ENCODE measurements at regions not wholly inside any gene's neighbourhood (a gene's known extent, or its start where the extent isn't known, plus 50 kb on each side); places are given as distances from the start of the nearest gene placed in this dataset.

DNA sequence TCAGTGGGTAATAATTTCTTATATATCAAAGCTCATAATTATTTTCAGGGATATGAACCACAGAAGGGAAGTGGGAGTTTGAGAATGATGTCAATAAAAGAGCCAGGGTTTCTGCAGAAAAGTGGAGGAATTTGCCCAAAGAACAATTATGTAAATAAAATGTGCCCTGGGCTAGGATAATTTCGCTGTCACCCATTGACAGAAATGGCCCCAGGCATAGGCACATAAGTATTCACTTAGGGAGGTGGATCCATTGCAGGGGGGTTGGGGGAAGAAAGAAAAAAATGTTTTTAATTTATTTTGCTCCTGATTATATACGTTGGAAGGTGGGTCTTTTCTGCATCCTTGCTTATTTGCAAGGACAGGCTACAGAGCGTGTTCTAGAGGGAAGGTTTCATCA lies 135.1 kb upstream of the IRX2 start:
- no peak overlapping the region for H3K9ac ChIP-seq (ENCODE audit: insufficient read depth, low read length)
- no peaks in the 10 kb centered on the region for H4K20me1 ChIP-seq (ENCODE audit: control insufficient read depth, extremely low read depth, insufficient read depth, low read length)
- H3K79me2 ChIP-seq (ENCODE audit: control insufficient read depth, insufficient read depth, low read length), result no peaks in the 10 kb centered on the region
- no peak overlapping the region for H3K4me3 ChIP-seq (replicated peaks in 1 of 4; ENCODE audit: control extremely low read depth in 1 of 4, insufficient read depth in 1 of 4, low read depth in 3 of 4, low read length in 4 of 4)
- no peak overlapping the region for H3K4me2 ChIP-seq (ENCODE audit: extremely low read depth, insufficient read depth, low read length)
- H2AFZ ChIP-seq (ENCODE audit: low read length), result no peak overlapping the region
- no peaks in the 10 kb centered on the region for H3K9me3 ChIP-seq (ENCODE audit: control insufficient read depth, insufficient read depth, low read depth, low read length)
- DNase-seq (ENCODE audit: low read depth in 2 of 2), result no peak
- TF ChIP-seq CTCF (conservative IDR thresholded peaks at IDR 0.05 in 1 of 2, IDR thresholded peaks at IDR 0.05 in 1 of 2; ENCODE audit: low read depth in 1 of 2, low read length in 2 of 2) (no peak), EZH2 (IDR thresholded peaks at IDR 0.05; ENCODE audit: low read length, missing control alignments) (no peak)
- H3K27me3 ChIP-seq (ENCODE audit: control insufficient read depth, insufficient read depth, low read length), result no peaks in the 10 kb centered on the region
- no peak overlapping the region for H3K27ac ChIP-seq (ENCODE audit: insufficient read depth, low read length)
- H3K4me1 ChIP-seq (ENCODE audit: control insufficient read depth, extremely low read depth, insufficient read depth, low read length), result no peaks in the 10 kb centered on the region
- no peaks in the 10 kb centered on the region for H3K36me3 ChIP-seq (ENCODE audit: control insufficient read depth, insufficient read depth, low read length)

DNA sequence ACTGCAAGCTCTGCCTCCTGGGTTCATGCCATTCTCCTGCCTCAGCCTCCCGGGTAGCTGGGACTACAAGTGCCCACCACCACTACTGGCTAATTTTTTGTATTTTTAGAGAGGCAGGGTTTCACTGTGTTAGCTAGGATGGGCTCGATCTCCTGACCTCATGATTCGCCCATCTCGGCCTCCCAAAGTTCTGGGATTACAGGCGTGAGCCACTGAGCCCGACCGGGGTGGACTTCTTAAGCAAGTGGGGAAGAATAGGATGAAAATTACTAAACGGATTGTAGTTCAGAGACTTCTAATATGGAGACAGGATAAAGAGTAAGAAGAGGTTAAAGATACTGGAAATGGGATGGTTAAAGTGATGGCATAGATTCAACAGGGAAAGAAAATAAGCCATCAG lies 132.3 kb upstream of the IRX2 start:
- no peak for TF ChIP-seq CTCF (conservative IDR thresholded peaks at IDR 0.05 in 1 of 2, IDR thresholded peaks at IDR 0.05 in 1 of 2; ENCODE audit: low read depth in 1 of 2, low read length in 2 of 2)
- no peak overlapping the region for H2AFZ ChIP-seq (ENCODE audit: low read length)
- H3K27ac ChIP-seq (ENCODE audit: insufficient read depth, low read length), result no peak overlapping the region
- H3K4me1 ChIP-seq (ENCODE audit: control insufficient read depth, extremely low read depth, insufficient read depth, low read length), result no peaks in the 10 kb centered on the region
- H3K4me3 ChIP-seq (replicated peaks in 1 of 4; ENCODE audit: control extremely low read depth in 1 of 4, insufficient read depth in 1 of 4, low read depth in 3 of 4, low read length in 4 of 4), result no peak overlapping the region
- no peaks in the 10 kb centered on the region for H3K27me3 ChIP-seq (ENCODE audit: control insufficient read depth, insufficient read depth, low read length)
- H3K4me2 ChIP-seq (ENCODE audit: extremely low read depth, insufficient read depth, low read length), result no peak overlapping the region
- no peak for DNase-seq (ENCODE audit: low read depth in 2 of 2)
- no peaks in the 10 kb centered on the region for H3K79me2 ChIP-seq (ENCODE audit: control insufficient read depth, insufficient read depth, low read length)
- H3K9me3 ChIP-seq (ENCODE audit: control insufficient read depth, insufficient read depth, low read depth, low read length), result no peaks in the 10 kb centered on the region
- no peaks in the 10 kb centered on the region for H3K36me3 ChIP-seq (ENCODE audit: control insufficient read depth, insufficient read depth, low read length)
- no peak overlapping the region for H3K9ac ChIP-seq (ENCODE audit: insufficient read depth, low read length)
- H4K20me1 ChIP-seq (ENCODE audit: control insufficient read depth, extremely low read depth, insufficient read depth, low read length), result no peaks in the 10 kb centered on the region

- DNase-seq (ENCODE audit: low read depth in 2 of 2), result peak in 1 of 2 donors; percentile 0
- no peak overlapping the region for H2AFZ ChIP-seq (ENCODE audit: low read length)
- no peaks in the 10 kb centered on the region for H3K79me2 ChIP-seq (ENCODE audit: control insufficient read depth, insufficient read depth, low read length)
- no peak overlapping the region for H3K9ac ChIP-seq (ENCODE audit: insufficient read depth, low read length)
- no peaks in the 10 kb centered on the region for H3K9me3 ChIP-seq (ENCODE audit: control insufficient read depth, insufficient read depth, low read depth, low read length)
- no peak overlapping the region for H3K27ac ChIP-seq (ENCODE audit: insufficient read depth, low read length)
- H4K20me1 ChIP-seq (ENCODE audit: control insufficient read depth, extremely low read depth, insufficient read depth, low read length), result no peaks in the 10 kb centered on the region
- no peak overlapping the region for H3K4me3 ChIP-seq (replicated peaks in 1 of 4; ENCODE audit: control extremely low read depth in 1 of 4, insufficient read depth in 1 of 4, low read depth in 3 of 4, low read length in 4 of 4)
- H3K4me2 ChIP-seq (ENCODE audit: extremely low read depth, insufficient read depth, low read length), result no peak overlapping the region
- no peaks in the 10 kb centered on the region for H3K27me3 ChIP-seq (ENCODE audit: control insufficient read depth, insufficient read depth, low read length)
- H3K36me3 ChIP-seq (ENCODE audit: control insufficient read depth, insufficient read depth, low read length), result no peaks in the 10 kb centered on the region
- H3K4me1 ChIP-seq (ENCODE audit: control insufficient read depth, extremely low read depth, insufficient read depth, low read length), result no peaks in the 10 kb centered on the region
- TF ChIP-seq CTCF (conservative IDR thresholded peaks at IDR 0.05 in 1 of 2, IDR thresholded peaks at IDR 0.05 in 1 of 2; ENCODE audit: low read depth in 1 of 2, low read length in 2 of 2) (no peak), EZH2 (IDR thresholded peaks at IDR 0.05; ENCODE audit: low read length, missing control alignments) (no peak)
Measured at GRCh38 chr5:2879701-2880100, 128.2 kb upstream of the IRX2 start.
